ENCODE measurements at regions not wholly inside any gene's neighbourhood (a gene's known extent, or its start where the extent isn't known, plus 50 kb on each side); places are given as distances from the start of the nearest gene placed in this dataset.
"Not testable (repeated sequence)": the region's sequence is repeated elsewhere in the genome, so short reads cannot be mapped to it uniquely, and the experiment has no call there.

DNA sequence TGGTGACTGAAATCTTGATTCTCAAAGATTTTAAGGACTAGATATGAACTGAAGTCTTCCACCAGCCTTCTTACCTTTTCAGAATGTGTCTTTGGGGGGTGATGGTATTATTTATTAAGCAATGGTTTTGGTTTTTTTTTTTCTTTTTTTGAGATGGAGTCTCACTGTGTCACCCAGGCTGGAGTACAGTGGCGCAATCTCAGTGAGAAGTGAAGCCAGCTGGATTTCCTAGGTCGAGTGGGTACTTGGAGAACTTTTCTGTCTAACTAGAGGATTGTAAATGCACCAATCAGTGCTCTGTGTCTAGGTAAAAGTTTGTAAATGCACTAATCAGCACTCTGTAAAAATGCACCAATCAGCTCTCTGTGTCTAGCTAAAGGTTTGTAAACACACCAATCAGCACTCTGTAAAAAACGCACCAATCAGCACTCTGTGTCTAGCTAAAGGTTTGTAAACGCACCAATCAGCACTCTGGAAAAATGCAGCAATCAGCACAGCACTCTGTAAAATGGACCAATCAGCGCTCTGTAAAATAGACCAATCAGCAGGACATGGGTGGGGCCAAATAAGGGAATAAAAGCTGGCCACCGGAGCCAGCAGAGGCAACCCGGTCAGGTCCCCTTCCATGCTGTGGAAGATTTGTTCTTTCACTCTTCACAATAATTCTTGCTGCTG is 97.1 kb downstream of the COPRS start:
- TF ChIP-seq, protein P1, sequence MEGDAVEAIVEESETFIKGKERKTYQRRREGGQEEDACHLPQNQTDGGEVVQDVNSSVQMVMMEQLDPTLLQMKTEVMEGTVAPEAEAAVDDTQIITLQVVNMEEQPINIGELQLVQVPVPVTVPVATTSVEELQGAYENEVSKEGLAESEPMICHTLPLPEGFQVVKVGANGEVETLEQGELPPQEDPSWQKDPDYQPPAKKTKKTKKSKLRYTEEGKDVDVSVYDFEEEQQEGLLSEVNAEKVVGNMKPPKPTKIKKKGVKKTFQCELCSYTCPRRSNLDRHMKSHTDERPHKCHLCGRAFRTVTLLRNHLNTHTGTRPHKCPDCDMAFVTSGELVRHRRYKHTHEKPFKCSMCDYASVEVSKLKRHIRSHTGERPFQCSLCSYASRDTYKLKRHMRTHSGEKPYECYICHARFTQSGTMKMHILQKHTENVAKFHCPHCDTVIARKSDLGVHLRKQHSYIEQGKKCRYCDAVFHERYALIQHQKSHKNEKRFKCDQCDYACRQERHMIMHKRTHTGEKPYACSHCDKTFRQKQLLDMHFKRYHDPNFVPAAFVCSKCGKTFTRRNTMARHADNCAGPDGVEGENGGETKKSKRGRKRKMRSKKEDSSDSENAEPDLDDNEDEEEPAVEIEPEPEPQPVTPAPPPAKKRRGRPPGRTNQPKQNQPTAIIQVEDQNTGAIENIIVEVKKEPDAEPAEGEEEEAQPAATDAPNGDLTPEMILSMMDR (conservative IDR thresholded peaks at IDR 0.05) = not testable (repeated sequence)
- TF ChIP-seq EZH2 (IDR thresholded peaks at IDR 0.05; ENCODE audit: low read depth) = not testable (repeated sequence)
